HG03280 (cell line): ENCODE measurements at regions not wholly inside any gene's neighbourhood (a gene's known extent, or its start where the extent isn't known, plus 50 kb on each side); places are given as distances from the start of the nearest gene placed in this dataset.
"Not testable (repeated sequence)": the region's sequence is repeated elsewhere in the genome, so short reads cannot be mapped to it uniquely, and the experiment has no call there.

Source experiments
- ATAC-seq: cut with Tn5 transposase; IDR thresholded peaks from one replicate; pipeline ENCODE4 v1.9.1; 2021; ENCODE audit warnings: mild to moderate bottlenecking, moderate library complexity; ENCODE audit not compliant: unreplicated experiment

DNA sequence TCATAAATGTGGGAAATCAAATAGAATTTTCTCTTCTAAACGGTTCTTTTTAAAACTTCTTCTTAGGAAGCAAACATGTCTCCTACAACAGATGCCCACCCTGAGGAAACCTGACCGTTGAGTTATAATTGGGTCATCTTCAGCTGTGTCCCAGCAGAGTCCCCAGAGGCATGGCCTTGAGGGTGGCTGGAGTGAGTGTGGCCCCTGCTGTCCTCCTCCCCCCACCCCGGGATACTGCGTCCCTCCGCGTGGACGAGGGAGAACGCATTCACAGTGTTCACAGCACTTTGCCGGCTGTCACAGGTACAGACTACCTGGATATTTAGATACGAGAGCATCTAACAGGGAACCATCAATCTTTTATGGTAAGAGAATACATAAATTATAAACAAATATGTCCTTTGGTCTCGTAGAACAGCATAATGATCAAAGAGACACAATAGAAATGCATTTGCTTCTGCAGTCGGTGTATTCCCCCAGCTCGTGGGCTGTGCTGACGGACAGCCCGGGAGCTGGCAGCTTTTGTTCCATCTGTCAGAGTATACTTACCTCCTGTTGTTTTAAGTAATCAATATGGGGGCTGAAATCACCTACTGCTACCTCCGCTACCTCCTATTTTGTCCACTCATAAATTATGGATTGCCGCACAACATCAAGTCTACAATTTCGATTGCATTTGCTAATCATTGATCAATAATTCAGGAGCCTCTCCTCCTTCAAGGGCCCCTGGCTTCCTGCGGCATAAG lies 214.7 kb downstream of the IRX2 start:
- no peak for ATAC-seq

DNA sequence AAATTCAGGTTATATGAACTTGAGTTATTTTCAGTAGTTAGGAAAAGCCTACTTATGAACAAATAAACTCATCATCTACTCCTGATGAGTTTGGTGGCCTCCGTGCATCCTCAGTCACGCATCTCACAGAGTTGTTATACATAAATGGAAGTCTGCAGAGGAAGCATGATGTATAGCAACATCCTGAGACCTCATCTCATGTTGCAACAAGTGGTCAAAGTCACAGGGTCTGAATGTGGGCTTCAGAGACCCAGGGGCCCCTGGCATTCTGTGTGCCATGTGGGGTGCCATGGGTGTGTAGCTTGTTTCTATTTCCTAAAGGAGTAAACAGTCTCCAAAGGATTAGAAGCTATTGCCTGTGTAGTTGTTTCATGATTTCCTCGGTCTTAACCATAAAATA lies 216.5 kb downstream of the IRX2 start:
- no peak for ATAC-seq

DNA sequence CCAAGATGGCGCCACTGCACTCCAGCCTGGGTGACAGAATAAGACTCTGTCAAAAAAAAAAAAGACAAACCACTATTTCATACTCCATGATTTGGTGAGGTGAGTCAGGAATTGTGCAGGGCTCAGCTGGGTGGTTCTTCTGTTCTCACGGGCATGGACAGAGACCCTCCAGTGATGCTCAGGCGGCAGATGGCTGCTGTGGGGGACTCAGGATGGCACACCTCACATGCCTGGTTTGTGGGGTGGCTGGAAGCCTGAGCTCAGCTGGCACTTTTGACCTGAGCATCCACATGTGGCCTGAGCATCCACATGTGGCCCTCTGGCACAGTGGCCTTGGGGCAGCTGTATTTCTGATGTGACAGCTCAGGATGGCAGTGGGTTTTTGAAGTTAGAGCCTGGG lies 217.2 kb downstream of the IRX2 start:
- no peak for ATAC-seq

DNA sequence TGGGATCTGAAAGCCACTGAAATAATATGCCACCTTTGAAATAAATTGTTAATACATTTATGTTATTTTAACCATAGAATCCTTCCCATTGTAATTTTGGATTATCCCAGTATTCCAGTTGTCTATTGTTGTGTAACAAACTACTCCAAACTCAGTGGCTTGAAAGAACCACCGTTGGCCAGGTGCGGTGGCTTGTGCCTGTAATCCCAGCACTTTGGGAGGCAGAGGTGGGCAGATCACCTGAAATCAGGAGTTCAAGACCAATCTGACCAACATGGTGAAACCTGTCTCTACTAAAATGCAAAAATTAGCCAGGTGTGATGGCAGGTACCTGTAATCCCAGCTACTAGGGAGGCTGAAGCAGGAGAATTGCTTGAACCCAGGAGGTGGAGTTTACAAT lies 217.6 kb downstream of the IRX2 start:
- ATAC-seq, result not testable (repeated sequence)

DNA sequence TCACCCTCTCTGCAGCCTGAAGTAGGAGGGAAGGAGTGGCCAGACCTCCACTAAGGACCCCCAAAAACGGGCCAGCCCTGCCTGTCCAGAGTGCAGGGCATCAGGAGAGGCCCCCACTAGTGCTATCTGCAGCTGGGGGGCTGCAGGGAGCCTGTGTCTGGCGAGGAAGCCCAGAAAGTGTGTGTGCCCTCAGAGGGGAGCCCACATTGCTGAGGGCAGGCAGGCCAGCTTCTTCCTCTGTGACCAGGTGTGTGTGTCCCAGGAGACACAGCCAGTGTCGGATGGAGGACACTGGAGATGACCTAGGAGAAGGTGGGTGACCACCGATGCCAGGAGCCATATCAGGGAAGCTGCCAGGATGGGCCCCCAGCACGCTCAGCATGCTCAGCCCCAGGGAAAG lies 218.7 kb downstream of the IRX2 start:
- ATAC-seq, result no peak

DNA sequence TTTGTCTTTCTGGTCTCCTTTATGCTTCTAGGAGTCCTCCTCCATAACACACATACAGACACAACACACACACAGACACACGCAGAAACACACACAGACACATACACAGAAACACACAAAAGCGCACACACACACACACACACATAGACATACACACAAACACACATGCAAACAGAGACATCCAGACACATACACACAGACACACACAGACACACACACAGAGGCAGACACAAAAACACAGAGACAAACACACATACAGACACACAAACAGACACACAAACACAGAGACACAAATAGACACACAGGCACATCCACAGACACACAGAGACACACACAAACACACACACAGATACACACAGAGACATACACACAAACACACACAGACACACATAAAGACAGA lies 220.2 kb downstream of the IRX2 start:
- no peak for ATAC-seq

DNA sequence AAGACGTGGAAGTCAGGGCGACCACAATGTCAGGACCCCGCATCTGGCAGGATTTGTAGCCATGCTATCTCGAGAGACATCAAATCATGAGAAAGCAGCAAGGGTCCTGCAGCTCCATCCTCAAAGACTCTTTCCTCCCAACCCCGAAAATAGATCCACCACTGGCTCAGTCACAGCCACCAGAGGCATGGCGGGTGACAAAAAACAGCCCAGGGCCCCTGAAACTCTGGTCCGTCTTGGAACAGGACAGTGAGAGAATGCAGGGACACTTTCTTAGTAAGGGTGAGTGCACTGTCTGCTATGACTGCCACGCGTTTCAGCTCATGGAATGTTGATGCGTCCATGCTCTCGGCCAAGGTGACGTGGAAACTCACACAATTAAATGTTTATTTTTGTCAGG lies 220.9 kb downstream of the IRX2 start:
- ATAC-seq, result no peak

DNA sequence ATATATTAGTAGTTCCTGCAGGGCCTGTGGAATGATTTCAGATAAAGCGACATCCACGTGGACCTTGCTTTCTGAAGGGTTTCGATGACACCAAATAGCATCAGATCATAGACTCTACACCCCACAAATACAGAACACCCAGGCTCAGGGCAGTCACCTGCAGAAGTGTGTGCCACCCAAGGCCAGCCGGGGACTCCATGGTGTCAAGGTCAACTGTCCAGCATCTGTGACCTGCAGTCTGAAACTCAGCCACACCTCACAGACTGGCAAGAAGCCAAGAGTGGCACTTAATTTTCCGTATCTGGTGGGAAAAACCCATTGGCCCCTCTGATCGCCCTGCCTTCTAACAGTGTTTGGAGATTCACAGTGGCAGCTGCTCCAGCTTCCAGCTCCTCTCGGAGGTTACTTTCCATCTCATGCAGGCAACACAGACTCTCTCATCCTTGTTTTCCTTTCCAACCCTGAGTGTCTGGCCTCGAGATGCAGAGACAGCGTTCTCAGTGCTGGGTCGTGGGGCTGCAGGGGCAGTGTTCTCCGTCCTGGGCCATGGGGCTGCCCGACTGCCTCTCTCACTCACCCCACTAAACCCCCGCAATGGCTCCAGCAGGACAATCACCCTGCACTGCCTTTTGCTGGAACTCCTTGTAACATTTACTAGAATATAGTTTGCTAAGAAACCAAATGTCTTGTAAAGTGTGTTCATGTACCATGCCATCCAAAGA lies 221.9 kb downstream of the IRX2 start:
- ATAC-seq, result no peak

DNA sequence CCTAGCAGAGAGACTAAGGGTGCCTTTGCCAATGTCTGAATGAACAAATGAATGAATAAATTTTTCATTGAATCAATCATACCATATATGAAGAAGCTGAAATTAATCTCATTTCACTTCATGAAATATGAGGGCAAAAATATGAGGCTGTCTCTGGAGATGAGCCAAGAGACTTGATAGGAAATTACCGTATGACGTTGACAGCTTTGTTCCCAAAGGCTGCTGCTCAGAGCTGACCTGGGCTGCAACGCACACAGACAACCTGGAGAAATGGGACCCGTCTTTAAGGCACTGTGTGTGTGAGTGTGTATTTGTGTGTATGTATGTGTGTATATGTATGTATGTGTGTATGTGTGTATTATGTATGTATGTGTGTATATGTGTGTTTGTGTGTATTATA lies 226.1 kb downstream of the IRX2 start:
- no peak for ATAC-seq

DNA sequence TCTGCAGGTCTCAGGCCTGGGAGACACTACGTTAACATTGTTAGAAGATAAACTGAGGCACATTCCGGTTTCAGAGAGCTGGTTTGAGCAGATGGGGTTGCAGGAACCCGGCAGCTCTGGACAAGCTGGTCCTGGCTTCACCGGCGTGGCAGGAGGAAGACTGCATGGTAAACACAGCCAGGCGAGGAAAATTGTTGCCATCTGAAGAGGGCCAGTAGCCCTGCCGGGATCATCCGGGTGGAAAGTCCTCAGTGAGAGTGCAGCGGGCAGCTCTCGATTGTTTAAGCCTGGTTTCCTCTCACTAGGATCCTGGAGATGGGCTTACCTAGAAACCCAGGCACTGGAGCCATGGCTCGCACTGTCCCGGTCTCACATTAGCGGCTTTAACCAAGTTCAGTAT lies 226.9 kb downstream of the IRX2 start:
- ATAC-seq, result no peak

DNA sequence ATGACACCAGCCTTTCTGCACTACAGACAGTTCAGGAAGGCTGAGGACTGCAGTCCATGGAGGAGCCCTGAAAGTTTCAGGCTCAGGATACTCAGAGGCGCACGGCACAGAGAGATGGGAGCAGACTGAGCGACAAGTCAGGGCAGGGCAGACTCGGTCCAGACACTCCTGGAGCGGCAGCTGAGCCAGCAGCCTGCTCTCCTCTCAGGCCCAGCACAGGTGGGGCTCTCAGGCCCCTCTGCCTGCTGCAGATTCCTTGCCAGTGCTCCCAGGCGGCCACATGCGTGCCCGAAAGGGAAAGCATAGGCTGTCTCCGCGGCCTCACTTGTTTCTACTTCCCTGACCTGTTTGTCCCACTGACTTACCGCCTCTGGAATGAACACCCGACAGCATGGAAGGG lies 228.3 kb downstream of the IRX2 start:
- no peak for ATAC-seq

DNA sequence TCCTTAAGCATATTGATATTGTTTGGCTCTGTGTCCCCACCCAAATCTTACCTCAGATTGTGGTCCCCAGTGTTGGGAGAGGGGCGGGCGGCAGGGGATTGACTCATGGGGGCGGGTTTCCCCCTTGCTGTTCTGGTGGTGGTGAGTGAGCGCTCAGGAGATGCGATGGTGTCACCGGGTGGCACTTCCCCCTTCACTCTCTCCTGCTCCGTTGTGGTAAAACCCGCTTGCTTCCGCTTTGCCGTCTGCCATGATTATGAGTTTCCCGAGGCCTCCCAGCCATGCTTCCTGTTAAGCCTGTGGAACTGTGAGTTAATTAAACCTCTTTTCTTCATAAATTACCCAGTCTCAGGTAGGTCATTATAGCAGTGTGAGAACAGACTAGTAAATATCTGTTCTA lies 229.1 kb downstream of the IRX2 start:
- no peak for ATAC-seq

DNA sequence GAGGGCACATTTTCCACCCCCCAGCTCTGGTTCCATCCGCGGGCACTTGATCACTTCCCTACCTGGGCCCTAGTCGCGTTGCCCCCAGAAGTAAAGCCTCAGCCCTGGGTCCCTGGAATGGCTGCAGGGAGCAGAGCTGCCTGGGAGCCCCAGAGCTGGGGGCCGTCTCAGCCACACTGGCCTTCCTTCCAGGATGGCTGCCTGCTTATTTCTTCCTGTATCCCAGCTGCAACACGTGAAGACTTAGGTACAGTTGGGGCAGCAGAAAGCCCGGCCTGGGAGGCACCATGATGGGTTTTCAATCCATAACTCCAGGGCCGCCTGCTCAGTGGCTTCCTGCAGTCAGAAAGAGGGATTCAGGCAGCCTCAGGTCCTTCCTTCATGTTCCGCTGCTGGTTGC lies 232.3 kb downstream of the IRX2 start:
- ATAC-seq, result no peak

DNA sequence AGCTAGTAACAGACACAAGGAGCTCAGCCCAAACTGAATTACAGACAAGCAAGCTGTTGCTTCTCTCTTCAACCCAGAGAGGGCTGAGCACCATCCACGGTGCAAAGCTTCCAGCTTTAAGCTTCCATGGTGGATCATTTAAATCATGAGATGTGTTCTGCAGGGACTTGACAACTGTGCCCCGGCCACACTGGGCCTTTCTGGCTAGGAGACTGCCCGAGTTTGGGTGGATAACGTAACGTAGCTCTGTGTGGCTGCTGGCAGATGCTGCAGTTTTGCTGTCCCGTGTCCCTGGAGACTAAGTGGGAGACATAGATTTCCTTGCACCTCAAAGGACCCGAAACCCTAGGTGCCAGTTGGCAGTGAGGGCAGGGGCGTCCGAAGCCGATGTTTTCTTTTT lies 234.0 kb downstream of the IRX2 start:
- no peak for ATAC-seq

DNA sequence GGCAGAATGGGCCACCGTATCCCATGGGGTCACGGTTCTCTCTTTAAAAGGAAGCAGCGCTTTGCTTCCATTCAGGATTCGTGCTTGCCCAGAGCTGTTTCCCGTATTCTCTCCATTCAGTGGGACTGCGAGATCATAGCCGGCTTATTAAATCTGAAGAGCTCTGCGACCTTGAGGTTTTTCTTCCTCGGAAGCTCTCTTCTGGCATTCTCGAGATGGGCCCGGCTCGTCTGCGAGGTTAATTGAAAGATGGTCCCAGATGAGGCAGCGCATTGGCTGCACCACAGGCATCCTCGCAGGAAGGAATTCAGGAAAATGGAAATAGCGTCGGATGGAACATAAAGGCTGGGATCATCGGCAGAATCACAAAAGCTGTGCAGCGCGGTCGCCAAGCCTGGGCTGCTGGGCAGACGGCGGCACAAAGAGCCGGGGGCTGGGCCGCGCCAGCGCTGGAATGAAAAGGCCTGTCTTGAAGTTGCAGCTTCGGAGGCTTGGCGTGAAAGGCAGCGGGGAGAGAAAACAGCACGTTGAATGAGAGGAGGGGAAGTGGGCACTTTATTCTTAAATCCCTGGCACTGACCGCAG lies 236.2 kb downstream of the IRX2 start:
- ATAC-seq, result no peak

DNA sequence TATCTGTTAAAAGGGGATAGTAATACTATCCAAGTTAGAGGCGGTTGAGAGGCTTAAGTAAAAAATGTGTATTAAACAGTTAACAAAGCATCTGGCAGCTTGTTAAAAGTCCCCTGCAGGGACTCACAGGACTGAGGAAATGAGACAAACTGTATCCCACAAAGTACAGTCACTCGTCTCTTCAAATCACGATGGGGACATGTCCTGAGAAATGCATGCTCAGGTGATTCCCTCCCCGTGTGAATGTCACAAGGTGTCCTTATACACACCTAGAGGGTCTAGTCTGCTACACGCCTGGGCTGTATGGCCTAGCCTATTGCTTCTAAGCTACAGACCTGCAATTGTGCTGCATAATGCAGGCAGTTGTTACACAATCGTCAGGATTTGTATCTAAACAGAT lies 237.0 kb downstream of the IRX2 start:
- ATAC-seq, result no peak

DNA sequence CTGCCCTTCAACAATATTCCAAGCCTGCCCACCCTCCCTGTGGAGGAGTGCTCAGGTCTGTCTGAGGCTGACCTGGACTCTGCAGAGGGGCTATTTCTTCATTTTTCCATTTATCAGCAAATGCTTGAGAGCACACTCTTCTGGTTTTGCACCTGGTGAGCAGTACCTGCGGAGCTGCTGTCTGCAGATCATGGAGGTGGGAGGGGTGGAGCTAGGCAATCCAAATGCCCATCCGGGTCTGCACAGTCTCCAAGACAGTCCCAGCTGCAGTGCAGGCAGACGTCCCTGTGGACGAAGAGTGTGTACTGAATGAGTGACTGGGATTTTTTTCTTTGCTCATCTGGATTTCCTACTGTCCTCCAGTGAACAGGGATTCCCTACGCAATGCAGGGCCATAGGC lies 239.8 kb downstream of the IRX2 start:
- ATAC-seq, result no peak

DNA sequence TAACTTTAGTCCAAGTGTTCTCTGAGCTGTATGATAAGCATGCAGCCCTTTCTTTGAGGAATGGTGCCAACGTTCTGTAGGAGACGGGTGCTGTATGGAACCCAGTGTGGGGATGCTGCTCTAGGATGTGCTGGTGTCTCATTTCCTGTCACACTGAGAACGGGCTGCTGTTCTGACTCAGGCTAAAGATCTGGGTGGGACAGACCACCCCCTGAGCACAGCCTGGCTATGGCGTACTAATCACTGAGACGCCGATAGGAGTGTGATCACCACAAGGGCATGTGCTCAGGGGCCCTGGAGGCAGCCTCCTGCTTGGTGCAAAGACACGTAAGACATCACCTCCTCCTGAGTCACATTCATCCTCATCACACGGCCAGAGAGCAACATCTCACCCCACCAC lies 240.4 kb downstream of the IRX2 start:
- no peak for ATAC-seq

DNA sequence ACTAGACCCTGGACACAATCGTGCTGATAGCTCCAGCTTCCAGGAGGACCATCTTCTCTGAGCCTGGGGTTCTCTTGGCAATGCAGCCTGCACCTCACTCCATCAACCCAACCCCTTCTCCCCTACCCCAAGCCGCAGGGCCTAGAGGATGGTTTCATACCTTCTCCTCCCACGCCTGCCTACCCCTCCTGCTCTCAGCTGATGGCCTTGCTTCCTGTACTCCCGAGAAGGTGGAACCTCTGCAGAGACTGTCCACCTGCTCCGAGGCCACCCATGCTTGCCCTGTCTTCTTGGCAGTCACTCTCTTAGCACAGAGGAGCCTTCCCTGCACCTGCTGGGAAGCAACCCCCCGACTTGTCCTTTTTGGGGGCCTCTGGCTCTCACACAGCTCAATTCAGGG lies 241.9 kb downstream of the IRX2 start:
- ATAC-seq, result no peak

DNA sequence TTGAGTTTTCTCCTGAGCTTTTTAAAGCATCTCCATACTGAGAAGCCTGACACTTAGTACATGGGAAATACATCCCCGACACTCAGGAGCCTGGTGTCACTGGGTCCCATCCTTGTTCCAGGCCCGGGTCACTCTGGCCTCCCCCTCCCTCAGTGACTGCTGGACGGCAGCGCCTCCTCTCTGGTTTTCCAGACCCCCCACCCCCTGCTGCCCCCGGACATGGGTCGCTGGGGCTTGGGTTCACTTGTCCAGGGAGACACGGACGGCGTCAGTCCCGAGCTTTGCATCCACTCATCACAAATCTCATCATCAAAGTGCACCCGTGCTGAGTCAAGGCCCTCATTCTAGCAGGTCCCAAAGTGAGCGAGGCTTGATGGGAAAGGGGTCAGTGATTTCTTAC lies 243.0 kb downstream of the IRX2 start:
- ATAC-seq, result no peak

DNA sequence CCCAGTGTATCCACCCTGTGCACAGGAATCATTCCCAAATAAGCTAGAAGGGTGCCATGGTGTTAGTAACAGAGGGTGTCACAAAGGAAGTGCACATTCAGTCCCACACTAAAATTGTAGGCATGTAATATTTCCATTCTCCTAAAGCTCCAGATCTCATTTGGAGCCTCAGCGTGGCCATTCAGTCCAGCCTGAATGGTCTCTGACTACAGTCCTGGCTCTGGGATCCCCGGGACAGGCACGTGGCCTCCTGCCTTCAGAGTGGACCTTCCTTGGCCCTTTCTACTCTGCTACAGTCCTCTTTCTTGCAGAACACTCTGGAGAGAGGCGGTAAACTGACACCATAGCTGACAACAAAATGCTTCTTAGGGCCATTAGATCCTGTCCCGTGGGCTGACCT lies 243.9 kb downstream of the IRX2 start:
- no peak for ATAC-seq

DNA sequence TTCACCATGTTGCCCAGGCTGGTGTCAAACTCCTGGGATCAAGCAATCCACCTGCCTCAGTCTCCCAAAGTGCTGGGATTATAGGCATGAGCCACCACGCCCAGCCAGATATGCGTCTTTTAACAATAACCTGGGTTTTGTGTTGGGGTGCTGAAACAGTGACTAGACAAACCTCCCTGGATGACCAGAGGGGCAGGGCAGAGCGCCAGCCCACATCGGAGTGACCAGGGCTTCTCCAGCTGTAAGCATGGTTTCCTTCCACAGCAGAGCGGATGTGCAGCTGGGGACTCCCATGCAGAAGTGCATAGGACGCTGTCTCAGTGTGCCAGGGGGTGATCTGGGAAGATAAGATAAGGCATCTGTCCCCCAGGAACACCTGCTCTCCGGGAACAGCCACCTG lies 244.9 kb downstream of the IRX2 start:
- no peak for ATAC-seq
